Fibroblast of villous mesenchyme (primary cell): ENCODE measurements at regions not wholly inside any gene's neighbourhood (a gene's known extent, or its start where the extent isn't known, plus 50 kb on each side); places are given as distances from the start of the nearest gene placed in this dataset.

Experiments
- DNase-seq: peaks from one replicate; pipeline ENCODE4 v3.0.0-alpha.2; 2010; ENCODE audit warnings: low read depth
- H3K4me3 ChIP-seq: 2 replicates; pipeline ENCODE4 v1.5.1; 2011; ENCODE audit warnings: low read depth, mild to moderate bottlenecking, low read length
- CTCF ChIP-seq: IDR thresholded peaks from 2 replicates; pipeline ENCODE4 v1.5.1; 2012; ENCODE audit warnings: low read depth, mild to moderate bottlenecking, low read length; ENCODE audit not compliant: insufficient read depth

DNA sequence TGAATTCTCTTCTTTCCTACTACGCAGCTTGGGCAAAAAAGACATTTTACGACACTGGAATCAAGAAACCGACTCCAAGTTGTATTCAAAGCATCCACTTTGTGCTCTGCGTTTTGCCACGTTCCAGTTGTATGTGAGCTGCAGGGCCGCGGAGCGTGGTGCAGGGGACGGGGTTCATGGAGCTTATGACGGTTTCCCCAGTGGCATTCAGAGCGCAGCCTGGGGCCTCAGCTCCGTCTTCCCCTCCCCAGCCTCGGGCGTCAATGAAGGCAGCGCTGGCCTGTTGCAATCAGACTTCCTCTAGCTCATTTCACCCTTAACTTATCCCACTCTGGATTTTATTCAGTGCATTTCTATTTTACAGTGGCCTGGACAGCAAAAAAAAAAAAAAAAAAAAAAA is 403.4 kb upstream of the KLF6 start:
- no peak for TF ChIP-seq CTCF
- DNase-seq = no peak
- no peak overlapping the region for H3K4me3 ChIP-seq

GRCh38 chr10:4186849-4187540 is 402.0 kb upstream of the KLF6 start:
- DNase-seq = no peak

GRCh38 chr10:4183761-4184261 is 398.8 kb upstream of the KLF6 start:
- peak; percentile 97 for DNase-seq
- H3K4me3 ChIP-seq = no peak overlapping the region
- peak; percentile 22 for TF ChIP-seq CTCF

More at GRCh38 chr10:4186849-4187540, 402.0 kb upstream of the KLF6 start:
- TF ChIP-seq CTCF = no peak
- H3K4me3 ChIP-seq = no peak overlapping the region

- TF ChIP-seq CTCF = no peak
- H3K4me3 ChIP-seq = no peak overlapping the region
- peak; percentile 37 for DNase-seq
These were observed 396.6 kb upstream of the KLF6 start for GRCh38 chr10:4181621-4182049.

DNA sequence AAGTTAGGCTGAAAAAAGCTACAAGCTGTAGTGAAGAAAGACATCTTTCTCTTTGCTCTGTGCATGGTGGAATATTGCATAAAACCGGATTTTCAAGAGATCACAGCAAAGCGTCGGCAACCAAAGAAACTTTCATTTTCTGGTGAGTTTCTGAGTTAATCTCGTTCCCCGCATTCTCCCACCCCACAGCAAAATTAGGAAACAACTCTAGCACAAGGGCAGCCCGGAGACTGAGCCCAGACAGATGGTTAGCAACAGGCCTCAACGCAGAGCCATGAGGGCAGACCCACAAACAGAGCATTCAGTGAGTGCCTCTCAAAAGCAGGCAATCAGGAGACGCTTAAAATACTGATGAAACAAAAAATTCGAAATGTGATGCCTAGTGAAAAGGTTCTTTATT is 396.1 kb upstream of the KLF6 start:
- DNase-seq = peak; percentile 62
- no peak for TF ChIP-seq CTCF
- no peak overlapping the region for H3K4me3 ChIP-seq

DNA sequence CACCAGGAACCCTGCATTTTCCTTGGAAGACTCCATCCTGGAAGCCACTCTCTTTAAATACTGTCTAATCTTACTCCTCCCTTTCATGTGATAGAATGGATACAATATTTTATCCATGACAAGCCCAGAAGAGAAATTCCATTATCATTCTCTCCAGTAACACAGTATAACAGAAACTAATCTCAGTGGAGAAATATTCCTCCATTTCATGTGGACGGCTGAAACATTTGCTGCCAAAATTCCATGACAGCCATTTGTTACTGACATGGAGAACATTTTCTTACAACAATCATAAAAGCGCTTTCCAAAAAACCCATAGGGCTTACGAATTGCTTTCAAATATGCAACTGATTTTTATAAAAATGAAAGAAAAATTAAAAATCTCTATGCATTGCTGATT is 392.8 kb upstream of the KLF6 start:
- no peak overlapping the region for H3K4me3 ChIP-seq
- DNase-seq = no peak
- no peak for TF ChIP-seq CTCF
